ENCODE measurements at regions not wholly inside any gene's neighbourhood (a gene's known extent, or its start where the extent isn't known, plus 50 kb on each side); places are given as distances from the start of the nearest gene placed in this dataset.
"Not testable (repeated sequence)": the region's sequence is repeated elsewhere in the genome, so short reads cannot be mapped to it uniquely, and the experiment has no call there.

DNA sequence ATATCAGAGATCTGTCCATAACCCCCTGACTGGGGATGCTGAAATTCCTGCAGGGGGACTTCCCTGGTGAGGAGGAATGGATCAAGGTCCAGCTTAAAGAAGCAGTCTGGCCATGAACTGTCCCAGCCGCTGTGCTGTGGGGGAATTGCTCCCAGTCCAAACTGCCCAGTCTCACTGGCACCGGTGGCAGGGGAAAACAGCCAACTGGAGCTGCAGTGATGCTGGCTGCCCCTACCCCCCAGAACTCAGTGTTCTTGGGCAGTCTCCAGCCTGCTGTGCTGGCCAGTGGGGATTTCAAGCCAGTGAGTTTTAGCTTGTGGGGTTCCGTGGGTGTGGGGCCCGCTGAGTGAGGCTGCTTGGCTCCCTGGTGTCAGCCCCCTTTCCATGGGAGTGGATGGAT lies 306.5 kb upstream of the RPS23 start:
- Histone ChIP-seq H3K36me3 (ENCODE audit: control insufficient read depth in 1 of 2, insufficient read depth in 2 of 2, low read length in 2 of 2) (no peaks in the 10 kb centered on the region), H3K79me2 (ENCODE audit: control insufficient read depth, insufficient read depth, low read length, poor library complexity) (no peaks in the 10 kb centered on the region), H4K91ac (ENCODE audit: low read depth, low read length) (no peak overlapping the region), H2BK5ac (ENCODE audit: low read depth, low read length, poor library complexity) (no peak overlapping the region), H4K12ac (ENCODE audit: low read depth, low read length) (no peak overlapping the region), H3K27me3 (ENCODE audit: insufficient read depth, low read length) (no peaks in the 10 kb centered on the region), H3K4me3 (ENCODE audit: low read depth, low read length) (no peak overlapping the region), H4K8ac (ENCODE audit: low read depth, low read length) (no peak overlapping the region), H3K4me2 (ENCODE audit: low read length) (no peak overlapping the region), H3K14ac (ENCODE audit: low read length) (no peak overlapping the region), H2AK5ac (ENCODE audit: low read length) (no peak overlapping the region), H3K9ac (ENCODE audit: low read length) (no peak overlapping the region), H3K9me3 (ENCODE audit: insufficient read depth, low read depth, low read length) (peaks cover 5% of the 10 kb centered on the region), H2AFZ (ENCODE audit: insufficient read depth, low read length, poor library complexity) (no peak overlapping the region), H3K79me1 (ENCODE audit: low read length) (no peaks in the 10 kb centered on the region), H3K27ac (ENCODE audit: low read depth, low read length) (no peak overlapping the region), H3K4ac (ENCODE audit: low read depth, low read length) (no peak overlapping the region), H3K18ac (ENCODE audit: low read length) (no peak overlapping the region), H2BK120ac (ENCODE audit: insufficient read depth, low read length, poor library complexity) (no peak overlapping the region), H2BK12ac (ENCODE audit: low read length) (no peak overlapping the region), H3K4me1 (ENCODE audit: control insufficient read depth in 1 of 2, insufficient read depth in 2 of 2, low read length in 2 of 2) (no peaks in the 10 kb centered on the region), H3K23ac (ENCODE audit: low read length) (no peak overlapping the region)
- DNase-seq, result no peak
- no CpG with 5 or more reads among the region's 4 CpGs for WGBS (ENCODE audit: extremely low coverage, insufficient coverage, insufficient read length)

DNA sequence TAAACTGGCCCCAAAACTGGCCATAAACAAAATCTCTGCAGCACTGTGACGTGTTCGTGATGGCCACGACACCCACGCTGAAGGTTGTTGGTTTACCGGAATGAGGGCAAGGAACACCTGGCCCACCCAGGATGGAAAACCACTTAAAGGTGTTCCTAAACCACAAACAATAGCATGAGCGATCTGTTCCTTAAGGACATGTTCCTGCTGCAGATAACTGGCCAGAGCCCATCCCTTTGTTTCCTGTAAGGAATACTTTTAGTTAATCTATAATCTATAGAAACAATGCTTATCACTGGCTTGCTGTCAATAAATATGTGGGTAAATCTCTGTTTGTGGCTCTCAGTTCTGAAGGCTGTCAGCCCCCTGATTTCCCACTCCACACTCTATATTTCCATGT lies 305.2 kb upstream of the RPS23 start:
- no CpG with 5 or more reads among the region's 6 CpGs for WGBS (ENCODE audit: extremely low coverage, insufficient coverage, insufficient read length)
- H2BK120ac ChIP-seq (ENCODE audit: insufficient read depth, low read length, poor library complexity); H3K79me1 ChIP-seq (ENCODE audit: low read length); H3K79me2 ChIP-seq (ENCODE audit: control insufficient read depth, insufficient read depth, low read length, poor library complexity); H3K23ac ChIP-seq (ENCODE audit: low read length); H3K4me1 ChIP-seq (ENCODE audit: control insufficient read depth in 1 of 2, insufficient read depth in 2 of 2, low read length in 2 of 2); H2AFZ ChIP-seq (ENCODE audit: insufficient read depth, low read length, poor library complexity); H4K12ac ChIP-seq (ENCODE audit: low read depth, low read length); H4K8ac ChIP-seq (ENCODE audit: low read depth, low read length); H3K27ac ChIP-seq (ENCODE audit: low read depth, low read length); H3K14ac ChIP-seq (ENCODE audit: low read length); H2AK5ac ChIP-seq (ENCODE audit: low read length); H2BK12ac ChIP-seq (ENCODE audit: low read length); DNase-seq; H3K27me3 ChIP-seq (ENCODE audit: insufficient read depth, low read length); H3K4me3 ChIP-seq (ENCODE audit: low read depth, low read length); H4K91ac ChIP-seq (ENCODE audit: low read depth, low read length); H3K4me2 ChIP-seq (ENCODE audit: low read length); H3K18ac ChIP-seq (ENCODE audit: low read length); H3K9me3 ChIP-seq (ENCODE audit: insufficient read depth, low read depth, low read length); H2BK5ac ChIP-seq (ENCODE audit: low read depth, low read length, poor library complexity); H3K9ac ChIP-seq (ENCODE audit: low read length); H3K36me3 ChIP-seq (ENCODE audit: control insufficient read depth in 1 of 2, insufficient read depth in 2 of 2, low read length in 2 of 2); H3K4ac ChIP-seq (ENCODE audit: low read depth, low read length): not testable (repeated sequence)

DNA sequence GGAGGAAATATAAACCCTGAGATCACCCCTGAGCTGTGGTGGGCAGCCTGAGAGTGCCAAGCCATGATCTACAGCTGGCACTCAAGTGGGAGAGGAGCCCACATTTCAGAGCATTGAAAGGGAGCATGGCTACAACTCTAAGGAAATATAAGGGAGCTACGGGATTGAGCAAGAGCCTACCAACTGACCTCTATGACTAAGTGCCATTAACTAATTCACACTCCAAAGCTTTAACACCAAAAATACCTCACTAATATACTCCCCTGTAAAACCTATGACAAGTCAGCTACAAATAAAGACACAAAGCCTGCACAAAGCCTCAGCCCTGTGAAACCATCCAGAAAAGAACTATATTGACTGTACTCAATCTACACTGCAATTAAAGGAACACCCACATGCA lies 286.8 kb upstream of the RPS23 start:
- no peaks in the 10 kb centered on the region for H3K79me1 ChIP-seq (ENCODE audit: low read length)
- no peak overlapping the region for H3K27ac ChIP-seq (ENCODE audit: low read depth, low read length)
- H3K23ac ChIP-seq (ENCODE audit: low read length), result no peak overlapping the region
- H4K12ac ChIP-seq (ENCODE audit: low read depth, low read length), result no peak overlapping the region
- H3K4me1 ChIP-seq (ENCODE audit: control insufficient read depth in 1 of 2, insufficient read depth in 2 of 2, low read length in 2 of 2), result peaks cover 0 to 7% of the 10 kb centered on the region in 2 experiments
- no peak for DNase-seq
- no peak overlapping the region for H3K4me2 ChIP-seq (ENCODE audit: low read length)
- no peak overlapping the region for H3K14ac ChIP-seq (ENCODE audit: low read length)
- no peak overlapping the region for H2BK12ac ChIP-seq (ENCODE audit: low read length)
- H2AFZ ChIP-seq (ENCODE audit: insufficient read depth, low read length, poor library complexity), result no peak overlapping the region
- H3K4ac ChIP-seq (ENCODE audit: low read depth, low read length), result no peak overlapping the region
- H3K79me2 ChIP-seq (ENCODE audit: control insufficient read depth, insufficient read depth, low read length, poor library complexity), result no peaks in the 10 kb centered on the region
- H3K9ac ChIP-seq (ENCODE audit: low read length), result no peak overlapping the region
- no CpG with 5 or more reads among the region's 1 CpG for WGBS (ENCODE audit: extremely low coverage, insufficient coverage, insufficient read length)
- H4K8ac ChIP-seq (ENCODE audit: low read depth, low read length), result no peak overlapping the region
- H3K27me3 ChIP-seq (ENCODE audit: insufficient read depth, low read length), result no peaks in the 10 kb centered on the region
- H2BK120ac ChIP-seq (ENCODE audit: insufficient read depth, low read length, poor library complexity), result no peak overlapping the region
- no peak overlapping the region for H3K18ac ChIP-seq (ENCODE audit: low read length)
- H2BK5ac ChIP-seq (ENCODE audit: low read depth, low read length, poor library complexity), result no peak overlapping the region
- H3K36me3 ChIP-seq (ENCODE audit: control insufficient read depth in 1 of 2, insufficient read depth in 2 of 2, low read length in 2 of 2), result no peaks in the 10 kb centered on the region
- H2AK5ac ChIP-seq (ENCODE audit: low read length), result no peak overlapping the region
- no peak overlapping the region for H3K4me3 ChIP-seq (ENCODE audit: low read depth, low read length)
- H4K91ac ChIP-seq (ENCODE audit: low read depth, low read length), result no peak overlapping the region
- H3K9me3 ChIP-seq (ENCODE audit: insufficient read depth, low read depth, low read length), result peaks cover 3% of the 10 kb centered on the region

DNA sequence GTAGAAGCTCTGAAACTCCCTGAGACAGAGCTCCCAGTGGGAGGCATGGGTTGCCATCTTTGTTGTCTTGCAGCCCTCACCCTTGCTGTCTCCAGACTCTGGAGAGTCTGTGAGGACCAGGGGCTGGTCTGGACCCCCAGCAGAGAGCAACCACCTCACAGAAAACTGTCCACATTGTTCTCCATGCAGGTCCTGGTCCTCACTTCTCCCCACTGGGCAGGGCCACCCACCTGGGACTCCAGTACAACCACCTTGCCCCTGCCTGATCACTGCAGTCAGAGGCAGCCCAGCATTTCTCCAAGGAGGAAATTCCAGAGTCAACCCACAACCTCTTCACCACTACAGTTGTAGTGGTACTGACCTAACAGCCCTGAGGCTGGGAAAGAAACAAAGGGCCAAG lies 285.6 kb upstream of the RPS23 start:
- no peaks in the 10 kb centered on the region for H3K79me1 ChIP-seq (ENCODE audit: low read length)
- no peak overlapping the region for H4K8ac ChIP-seq (ENCODE audit: low read depth, low read length)
- H3K9me3 ChIP-seq (ENCODE audit: insufficient read depth, low read depth, low read length), result peaks cover 3% of the 10 kb centered on the region
- H3K14ac ChIP-seq (ENCODE audit: low read length), result no peak overlapping the region
- no peak overlapping the region for H3K18ac ChIP-seq (ENCODE audit: low read length)
- DNase-seq, result no peak
- no peak overlapping the region for H3K4me3 ChIP-seq (ENCODE audit: low read depth, low read length)
- H3K9ac ChIP-seq (ENCODE audit: low read length), result no peak overlapping the region
- peaks cover 0 to 7% of the 10 kb centered on the region in 2 experiments for H3K4me1 ChIP-seq (ENCODE audit: control insufficient read depth in 1 of 2, insufficient read depth in 2 of 2, low read length in 2 of 2)
- no peak overlapping the region for H3K27ac ChIP-seq (ENCODE audit: low read depth, low read length)
- H2BK12ac ChIP-seq (ENCODE audit: low read length), result no peak overlapping the region
- H2BK120ac ChIP-seq (ENCODE audit: insufficient read depth, low read length, poor library complexity), result no peak overlapping the region
- no peak overlapping the region for H2AK5ac ChIP-seq (ENCODE audit: low read length)
- no peak overlapping the region for H3K4me2 ChIP-seq (ENCODE audit: low read length)
- H4K91ac ChIP-seq (ENCODE audit: low read depth, low read length), result no peak overlapping the region
- H3K79me2 ChIP-seq (ENCODE audit: control insufficient read depth, insufficient read depth, low read length, poor library complexity), result no peaks in the 10 kb centered on the region
- no peaks in the 10 kb centered on the region for H3K27me3 ChIP-seq (ENCODE audit: insufficient read depth, low read length)
- no peak overlapping the region for H3K4ac ChIP-seq (ENCODE audit: low read depth, low read length)
- H4K12ac ChIP-seq (ENCODE audit: low read depth, low read length), result no peak overlapping the region
- no peak overlapping the region for H2BK5ac ChIP-seq (ENCODE audit: low read depth, low read length, poor library complexity)
- H3K23ac ChIP-seq (ENCODE audit: low read length), result no peak overlapping the region
- H2AFZ ChIP-seq (ENCODE audit: insufficient read depth, low read length, poor library complexity), result no peak overlapping the region
- no peaks in the 10 kb centered on the region for H3K36me3 ChIP-seq (ENCODE audit: control insufficient read depth in 1 of 2, insufficient read depth in 2 of 2, low read length in 2 of 2)

Measured in trophoblast cell (in vitro differentiated cells and primary cell).